ENCODE measurements at regions not wholly inside any gene's neighbourhood (a gene's known extent, or its start where the extent isn't known, plus 50 kb on each side); places are given as distances from the start of the nearest gene placed in this dataset.

DNA sequence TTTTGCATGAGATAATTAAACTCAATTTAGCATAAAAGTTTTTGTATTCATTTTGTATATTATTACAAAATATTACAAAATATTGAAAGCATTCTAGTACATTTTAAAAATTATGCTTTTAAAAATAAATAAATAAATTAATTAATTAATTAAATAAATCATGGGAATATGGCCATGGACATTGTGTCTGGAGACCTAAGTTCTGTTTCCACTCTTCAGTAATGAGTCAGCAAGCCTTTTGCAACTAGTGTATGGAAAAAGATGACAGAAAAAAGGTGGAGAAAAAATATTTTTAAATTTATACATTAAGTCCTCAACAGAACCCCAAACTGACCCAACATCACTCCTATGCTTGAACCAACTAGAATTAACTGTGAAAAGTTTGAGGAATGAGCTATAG lies 1187.5 kb upstream of the USP15 start:
- H3K27me3 ChIP-seq (ENCODE audit: insufficient read depth, poor library complexity, severe bottlenecking): no peaks in the 10 kb centered on the region
- no peak for DNase-seq (ENCODE audit: low read depth in 1 of 2, low spot score in 1 of 2)
- H3K4me3 ChIP-seq (replicated peaks; ENCODE audit: insufficient read depth, low read length): no peak overlapping the region
- H3K27ac ChIP-seq (replicated peaks): no peak overlapping the region
- TF ChIP-seq, protein P1, sequence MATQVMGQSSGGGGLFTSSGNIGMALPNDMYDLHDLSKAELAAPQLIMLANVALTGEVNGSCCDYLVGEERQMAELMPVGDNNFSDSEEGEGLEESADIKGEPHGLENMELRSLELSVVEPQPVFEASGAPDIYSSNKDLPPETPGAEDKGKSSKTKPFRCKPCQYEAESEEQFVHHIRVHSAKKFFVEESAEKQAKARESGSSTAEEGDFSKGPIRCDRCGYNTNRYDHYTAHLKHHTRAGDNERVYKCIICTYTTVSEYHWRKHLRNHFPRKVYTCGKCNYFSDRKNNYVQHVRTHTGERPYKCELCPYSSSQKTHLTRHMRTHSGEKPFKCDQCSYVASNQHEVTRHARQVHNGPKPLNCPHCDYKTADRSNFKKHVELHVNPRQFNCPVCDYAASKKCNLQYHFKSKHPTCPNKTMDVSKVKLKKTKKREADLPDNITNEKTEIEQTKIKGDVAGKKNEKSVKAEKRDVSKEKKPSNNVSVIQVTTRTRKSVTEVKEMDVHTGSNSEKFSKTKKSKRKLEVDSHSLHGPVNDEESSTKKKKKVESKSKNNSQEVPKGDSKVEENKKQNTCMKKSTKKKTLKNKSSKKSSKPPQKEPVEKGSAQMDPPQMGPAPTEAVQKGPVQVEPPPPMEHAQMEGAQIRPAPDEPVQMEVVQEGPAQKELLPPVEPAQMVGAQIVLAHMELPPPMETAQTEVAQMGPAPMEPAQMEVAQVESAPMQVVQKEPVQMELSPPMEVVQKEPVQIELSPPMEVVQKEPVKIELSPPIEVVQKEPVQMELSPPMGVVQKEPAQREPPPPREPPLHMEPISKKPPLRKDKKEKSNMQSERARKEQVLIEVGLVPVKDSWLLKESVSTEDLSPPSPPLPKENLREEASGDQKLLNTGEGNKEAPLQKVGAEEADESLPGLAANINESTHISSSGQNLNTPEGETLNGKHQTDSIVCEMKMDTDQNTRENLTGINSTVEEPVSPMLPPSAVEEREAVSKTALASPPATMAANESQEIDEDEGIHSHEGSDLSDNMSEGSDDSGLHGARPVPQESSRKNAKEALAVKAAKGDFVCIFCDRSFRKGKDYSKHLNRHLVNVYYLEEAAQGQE (IDR thresholded peaks at IDR 0.05; ENCODE audit: insufficient replicate concordance, low read depth): no peak
- TF ChIP-seq SPI1 (IDR thresholded peaks at IDR 0.05; ENCODE audit: borderline replicate concordance, low read depth) (no peak), GABPA (IDR thresholded peaks at IDR 0.05; ENCODE audit: low read depth) (no peak), POLR2AphosphoS5 (IDR thresholded peaks at IDR 0.05; ENCODE audit: low read depth) (no peak)
- TF ChIP-seq, protein P2, sequence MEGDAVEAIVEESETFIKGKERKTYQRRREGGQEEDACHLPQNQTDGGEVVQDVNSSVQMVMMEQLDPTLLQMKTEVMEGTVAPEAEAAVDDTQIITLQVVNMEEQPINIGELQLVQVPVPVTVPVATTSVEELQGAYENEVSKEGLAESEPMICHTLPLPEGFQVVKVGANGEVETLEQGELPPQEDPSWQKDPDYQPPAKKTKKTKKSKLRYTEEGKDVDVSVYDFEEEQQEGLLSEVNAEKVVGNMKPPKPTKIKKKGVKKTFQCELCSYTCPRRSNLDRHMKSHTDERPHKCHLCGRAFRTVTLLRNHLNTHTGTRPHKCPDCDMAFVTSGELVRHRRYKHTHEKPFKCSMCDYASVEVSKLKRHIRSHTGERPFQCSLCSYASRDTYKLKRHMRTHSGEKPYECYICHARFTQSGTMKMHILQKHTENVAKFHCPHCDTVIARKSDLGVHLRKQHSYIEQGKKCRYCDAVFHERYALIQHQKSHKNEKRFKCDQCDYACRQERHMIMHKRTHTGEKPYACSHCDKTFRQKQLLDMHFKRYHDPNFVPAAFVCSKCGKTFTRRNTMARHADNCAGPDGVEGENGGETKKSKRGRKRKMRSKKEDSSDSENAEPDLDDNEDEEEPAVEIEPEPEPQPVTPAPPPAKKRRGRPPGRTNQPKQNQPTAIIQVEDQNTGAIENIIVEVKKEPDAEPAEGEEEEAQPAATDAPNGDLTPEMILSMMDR (IDR thresholded peaks at IDR 0.05; ENCODE audit: insufficient read depth, low read length): no peak

DNA sequence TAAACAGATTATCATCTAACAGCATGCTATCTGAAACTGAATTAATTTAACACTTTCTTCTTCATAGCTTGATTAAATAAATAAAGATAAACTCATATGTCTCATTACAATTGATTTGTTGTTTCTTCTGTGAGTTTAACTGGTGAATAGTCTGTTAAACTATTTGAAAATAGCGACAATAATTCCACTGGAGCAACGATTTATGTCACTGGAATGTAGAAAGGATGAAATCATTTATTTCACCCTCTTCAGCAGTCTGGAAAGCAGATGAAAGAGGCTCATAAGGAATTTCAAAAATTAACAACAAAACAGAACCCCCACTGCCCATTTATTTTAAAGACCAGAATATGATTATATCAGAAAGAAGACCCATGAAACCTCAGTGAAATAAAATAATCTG lies 1165.1 kb upstream of the USP15 start:
- TF ChIP-seq, protein P2 (IDR thresholded peaks at IDR 0.05; ENCODE audit: insufficient read depth, low read length): no peak
- no peak for TF ChIP-seq POLR2AphosphoS5 (IDR thresholded peaks at IDR 0.05; ENCODE audit: low read depth)
- no peak for TF ChIP-seq GABPA (IDR thresholded peaks at IDR 0.05; ENCODE audit: low read depth)
- TF ChIP-seq, protein P1 (IDR thresholded peaks at IDR 0.05; ENCODE audit: insufficient replicate concordance, low read depth): no peak
- TF ChIP-seq SPI1 (IDR thresholded peaks at IDR 0.05; ENCODE audit: borderline replicate concordance, low read depth): no peak
- Histone ChIP-seq H3K27me3 (ENCODE audit: insufficient read depth, poor library complexity, severe bottlenecking) (no peaks in the 10 kb centered on the region), H3K4me3 (replicated peaks; ENCODE audit: insufficient read depth, low read length) (no peak overlapping the region), H3K27ac (replicated peaks) (no peak overlapping the region)
- DNase-seq (ENCODE audit: low read depth in 1 of 2, low spot score in 1 of 2): no peak

DNA sequence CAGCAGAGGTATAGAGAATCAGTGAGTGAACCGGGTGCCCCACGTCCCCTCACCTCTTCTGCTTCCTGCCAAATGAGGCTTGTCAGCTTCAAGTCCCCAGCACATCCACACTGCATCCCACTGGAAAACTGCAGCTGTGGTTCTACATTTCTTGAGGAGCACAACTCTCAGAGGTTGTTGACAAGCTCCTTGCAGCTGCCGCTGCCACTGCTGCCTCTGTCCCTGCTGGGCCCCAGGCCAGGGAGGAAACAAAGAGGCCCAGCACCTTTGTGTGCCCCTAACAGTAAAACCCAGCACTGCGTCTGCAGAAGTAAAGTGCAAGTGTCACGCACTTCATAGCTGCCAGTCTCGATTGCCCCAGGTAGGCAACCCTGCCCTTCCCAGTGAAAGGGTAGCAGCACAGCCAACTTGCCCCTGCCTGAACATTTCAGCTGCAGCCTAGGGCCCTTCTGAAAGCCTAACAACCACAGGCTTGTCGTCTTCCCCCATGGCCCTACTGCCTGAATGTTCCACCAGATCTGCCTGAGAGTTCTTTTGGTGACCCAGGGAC lies 1162.1 kb upstream of the USP15 start:
- Histone ChIP-seq H3K27me3 (ENCODE audit: insufficient read depth, poor library complexity, severe bottlenecking) (no peaks in the 10 kb centered on the region), H3K4me3 (replicated peaks; ENCODE audit: insufficient read depth, low read length) (no peak overlapping the region), H3K27ac (replicated peaks) (no peak overlapping the region)
- no peak for TF ChIP-seq POLR2AphosphoS5 (IDR thresholded peaks at IDR 0.05; ENCODE audit: low read depth)
- TF ChIP-seq, protein P2 (IDR thresholded peaks at IDR 0.05; ENCODE audit: insufficient read depth, low read length): no peak
- no peak for DNase-seq (ENCODE audit: low read depth in 1 of 2, low spot score in 1 of 2)

DNA sequence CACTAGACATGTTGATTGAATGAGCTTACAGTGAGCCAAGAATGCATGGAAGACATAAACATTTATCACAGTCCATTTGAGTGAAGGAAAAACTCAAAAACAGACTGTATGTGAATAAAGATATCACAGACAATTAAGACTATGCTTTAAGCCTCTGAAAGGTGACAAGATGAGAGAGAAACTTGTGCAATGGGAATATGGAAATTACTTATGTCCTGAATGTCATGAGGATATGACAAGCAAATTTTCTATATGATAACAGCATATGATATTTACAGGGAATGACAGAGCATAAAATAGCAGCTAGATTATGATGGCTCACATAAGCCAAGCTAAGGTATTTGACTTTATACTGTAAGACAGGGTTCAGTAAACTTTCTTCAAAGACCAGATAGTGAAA lies 1153.1 kb upstream of the USP15 start:
- no peak for TF ChIP-seq GABPA (IDR thresholded peaks at IDR 0.05; ENCODE audit: low read depth)
- no peaks in the 10 kb centered on the region for H3K27me3 ChIP-seq (ENCODE audit: insufficient read depth, poor library complexity, severe bottlenecking)
- no peak for DNase-seq (ENCODE audit: low read depth in 1 of 2, low spot score in 1 of 2)
- H3K27ac ChIP-seq (replicated peaks): no peak overlapping the region
- H3K4me3 ChIP-seq (replicated peaks; ENCODE audit: insufficient read depth, low read length): no peak overlapping the region
